Skeletal muscle cell (primary cell): ENCODE measurements at regions not wholly inside any gene's neighbourhood (a gene's known extent, or its start where the extent isn't known, plus 50 kb on each side); places are given as distances from the start of the nearest gene placed in this dataset.

Source experiments
- DNase-seq: peaks from one replicate; pipeline ENCODE4 v3.0.0-alpha.2; 2010; ENCODE audit warnings: low read depth
- H3K4me3 ChIP-seq: 2 replicates; pipeline ENCODE4 v1.5.1; 2011; ENCODE audit warnings: low read depth, mild to moderate bottlenecking, control low read depth, low read length, moderate library complexity

- no peak for DNase-seq
Observed at GRCh38 chr4:56118055-56118454, 169.3 kb downstream of the CEP135 start.

GRCh38 chr4:56115898-56116297, 167.2 kb downstream of the CEP135 start:
- no peak overlapping the region for H3K4me3 ChIP-seq

More at GRCh38 chr4:56118055-56118454, 169.3 kb downstream of the CEP135 start:
- H3K4me3 ChIP-seq = no peak overlapping the region

GRCh38 chr4:56112377-56112776, 163.6 kb downstream of the CEP135 start:
- H3K4me3 ChIP-seq = no peak overlapping the region

More at GRCh38 chr4:56115898-56116297, 167.2 kb downstream of the CEP135 start:
- no peak for DNase-seq

GRCh38 chr4:56106180-56107147, 157.7 kb downstream of the CEP135 start:
- no peak for DNase-seq
- H3K4me3 ChIP-seq = no peak overlapping the region

More at GRCh38 chr4:56112377-56112776, 163.6 kb downstream of the CEP135 start:
- no peak for DNase-seq

- DNase-seq = no peak
- no peak overlapping the region for H3K4me3 ChIP-seq
Observed at GRCh38 chr4:56104188-56104587, 155.4 kb downstream of the CEP135 start.

GRCh38 chr4:56102601-56103000, 153.9 kb downstream of the CEP135 start:
- H3K4me3 ChIP-seq = no peak overlapping the region
- DNase-seq = no peak

GRCh38 chr4:56099378-56099786, 150.6 kb downstream of the CEP135 start:
- DNase-seq = no peak
- no peak overlapping the region for H3K4me3 ChIP-seq

- no peak overlapping the region for H3K4me3 ChIP-seq
- no peak for DNase-seq
Observed at GRCh38 chr4:56093576-56093975, 144.8 kb downstream of the CEP135 start.

GRCh38 chr4:56092540-56092939, 143.8 kb downstream of the CEP135 start:
- no peak overlapping the region for H3K4me3 ChIP-seq
- no peak for DNase-seq

- DNase-seq = no peak
- H3K4me3 ChIP-seq = no peak overlapping the region
Observed at GRCh38 chr4:56086561-56086960, 137.8 kb downstream of the CEP135 start.

GRCh38 chr4:56086073-56086541, 137.4 kb downstream of the CEP135 start:
- H3K4me3 ChIP-seq = no peak overlapping the region
- peak; percentile 23 for DNase-seq

GRCh38 chr4:56085275-56085674, 136.5 kb downstream of the CEP135 start:
- DNase-seq = no peak
- no peak overlapping the region for H3K4me3 ChIP-seq

- no peak overlapping the region for H3K4me3 ChIP-seq
- DNase-seq = no peak
Observed at GRCh38 chr4:56084851-56085250, 136.1 kb downstream of the CEP135 start.
